RWPE2 (cell line): ENCODE measurements at regions not wholly inside any gene's neighbourhood (a gene's known extent, or its start where the extent isn't known, plus 50 kb on each side); places are given as distances from the start of the nearest gene placed in this dataset.
A peak's percentile ranks its signal among the peaks of the same experiment; 100 is the strongest.

Source experiments
- ATAC-seq: fragments of 200-7000 bp; cut with Tn5 transposase; 3 replicates; pipeline ENCODE4 v1.9.1; 2021; ENCODE audit warnings: low read depth
- DNase-seq: peaks from one replicate; pipeline ENCODE4 v3.0.0-alpha.2; 2020; ENCODE audit warnings: low spot score
- H3K27ac ChIP-seq: fragments of 450-650 bp; 2 replicates; pipeline ENCODE4 v1.5.1; 2017; ENCODE audit warnings: mild to moderate bottlenecking; ENCODE audit not compliant: poor library complexity, severe bottlenecking
- H3K27me3 ChIP-seq: fragments of 250-450 bp; sonication (Bioruptor Pico); 2 replicates; pipeline ENCODE4 v1.5.1; 2021; ENCODE audit warnings: mild to moderate bottlenecking, moderate library complexity; ENCODE audit not compliant: insufficient read depth, poor library complexity, severe bottlenecking
- H3K36me3 ChIP-seq: fragments of 250-450 bp; sonication (Bioruptor Pico); 2 replicates; pipeline ENCODE4 v1.5.1; 2020; ENCODE audit warnings: low read depth, mild to moderate bottlenecking, moderate library complexity
- H3K4me1 ChIP-seq: fragments of 250-450 bp; sonication (Bioruptor Pico); 2 replicates; pipeline ENCODE4 v1.5.1; 2021; ENCODE audit warnings: mild to moderate bottlenecking, moderate library complexity; ENCODE audit not compliant: insufficient read depth, poor library complexity, severe bottlenecking
- H3K4me3 ChIP-seq: fragments of 250-450 bp; sonication (Bioruptor Pico); 2 replicates; pipeline ENCODE4 v1.5.1; 2021; ENCODE audit warnings: mild to moderate bottlenecking, moderate library complexity; ENCODE audit not compliant: severe bottlenecking
- H3K9me3 ChIP-seq: fragments of 250-450 bp; sonication (Bioruptor Pico); 2 replicates; pipeline ENCODE4 v1.5.1; 2021; ENCODE audit warnings: mild to moderate bottlenecking, moderate library complexity; ENCODE audit not compliant: severe bottlenecking
- TF ChIP-seq, protein P1 (sequence below): fragments of 450-650 bp; IDR thresholded peaks from one replicate; pipeline ENCODE4 v1.5.1; 2017; ENCODE audit warnings: mild to moderate bottlenecking, moderate library complexity; ENCODE audit not compliant: poor library complexity, severe bottlenecking

DNA sequence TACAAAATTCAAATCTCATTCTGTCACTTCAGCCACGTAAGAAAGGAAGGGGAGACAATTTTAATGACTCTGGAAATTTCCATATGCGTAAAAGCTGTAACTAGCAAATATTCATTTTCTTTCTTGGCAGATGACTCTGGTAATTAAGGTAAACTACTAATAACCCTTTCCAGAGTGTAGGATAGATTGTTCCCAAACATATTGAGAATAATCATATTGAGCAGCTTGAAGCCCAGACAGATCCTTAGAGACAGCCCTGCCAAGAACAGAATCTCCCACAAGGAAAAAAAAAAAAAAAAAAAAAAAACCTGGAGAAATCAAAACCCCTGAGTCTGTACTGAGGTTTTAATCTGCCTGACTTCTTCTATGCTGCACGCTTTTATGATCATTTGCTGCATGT, 163.6 kb upstream of the TMPO start:
- TF ChIP-seq, protein P1, sequence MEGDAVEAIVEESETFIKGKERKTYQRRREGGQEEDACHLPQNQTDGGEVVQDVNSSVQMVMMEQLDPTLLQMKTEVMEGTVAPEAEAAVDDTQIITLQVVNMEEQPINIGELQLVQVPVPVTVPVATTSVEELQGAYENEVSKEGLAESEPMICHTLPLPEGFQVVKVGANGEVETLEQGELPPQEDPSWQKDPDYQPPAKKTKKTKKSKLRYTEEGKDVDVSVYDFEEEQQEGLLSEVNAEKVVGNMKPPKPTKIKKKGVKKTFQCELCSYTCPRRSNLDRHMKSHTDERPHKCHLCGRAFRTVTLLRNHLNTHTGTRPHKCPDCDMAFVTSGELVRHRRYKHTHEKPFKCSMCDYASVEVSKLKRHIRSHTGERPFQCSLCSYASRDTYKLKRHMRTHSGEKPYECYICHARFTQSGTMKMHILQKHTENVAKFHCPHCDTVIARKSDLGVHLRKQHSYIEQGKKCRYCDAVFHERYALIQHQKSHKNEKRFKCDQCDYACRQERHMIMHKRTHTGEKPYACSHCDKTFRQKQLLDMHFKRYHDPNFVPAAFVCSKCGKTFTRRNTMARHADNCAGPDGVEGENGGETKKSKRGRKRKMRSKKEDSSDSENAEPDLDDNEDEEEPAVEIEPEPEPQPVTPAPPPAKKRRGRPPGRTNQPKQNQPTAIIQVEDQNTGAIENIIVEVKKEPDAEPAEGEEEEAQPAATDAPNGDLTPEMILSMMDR = no peak
- ATAC-seq = no peak
- peak overlapping the region; percentile 85 for H3K27ac ChIP-seq

DNA sequence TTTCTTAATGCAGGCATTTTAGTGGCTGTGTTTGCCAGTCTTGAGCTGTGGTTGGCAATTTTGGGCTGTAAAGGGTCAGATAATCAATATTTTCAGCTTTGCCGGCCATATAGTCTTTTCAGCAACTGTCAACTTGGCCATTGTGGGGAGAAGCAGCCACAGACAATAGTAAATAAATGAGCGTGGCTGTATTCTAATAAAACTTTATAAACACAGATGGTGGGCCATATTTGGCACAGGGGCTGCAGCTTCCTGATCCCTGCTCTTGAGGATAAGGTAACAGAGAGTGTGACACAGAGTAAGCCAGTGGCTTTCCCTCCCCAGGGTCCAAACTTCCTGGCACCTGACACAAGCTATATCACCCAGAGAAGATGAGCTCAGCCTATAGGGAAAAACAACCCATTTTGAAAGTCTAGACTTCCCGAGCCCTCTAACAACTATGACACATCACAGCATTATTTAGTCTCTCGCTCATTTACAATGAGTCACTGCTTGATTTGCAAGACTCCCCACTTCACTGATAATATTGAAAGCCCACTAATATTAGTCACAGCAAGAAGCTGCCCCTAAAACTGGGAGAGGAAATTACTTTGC, 163.1 kb upstream of the TMPO start:
- H3K4me3 ChIP-seq = no peak overlapping the region
- peaks cover 21% of the 10 kb centered on the region for H3K4me1 ChIP-seq
- no peak for DNase-seq
- no peaks in the 10 kb centered on the region for H3K9me3 ChIP-seq
- peak; percentile 92 for ATAC-seq
- peak overlapping the region; percentile 85 for H3K27ac ChIP-seq
- TF ChIP-seq, protein P1 = no peak
- H3K36me3 ChIP-seq = no peaks in the 10 kb centered on the region
- H3K27me3 ChIP-seq = no peaks in the 10 kb centered on the region

More for the DNA sequence above, 163.6 kb upstream of the TMPO start:
- no peaks in the 10 kb centered on the region for H3K36me3 ChIP-seq
- H3K9me3 ChIP-seq = no peaks in the 10 kb centered on the region
- no peaks in the 10 kb centered on the region for H3K27me3 ChIP-seq
- no peak for DNase-seq
- no peak overlapping the region for H3K4me3 ChIP-seq
- H3K4me1 ChIP-seq = peaks cover 21% of the 10 kb centered on the region

DNA sequence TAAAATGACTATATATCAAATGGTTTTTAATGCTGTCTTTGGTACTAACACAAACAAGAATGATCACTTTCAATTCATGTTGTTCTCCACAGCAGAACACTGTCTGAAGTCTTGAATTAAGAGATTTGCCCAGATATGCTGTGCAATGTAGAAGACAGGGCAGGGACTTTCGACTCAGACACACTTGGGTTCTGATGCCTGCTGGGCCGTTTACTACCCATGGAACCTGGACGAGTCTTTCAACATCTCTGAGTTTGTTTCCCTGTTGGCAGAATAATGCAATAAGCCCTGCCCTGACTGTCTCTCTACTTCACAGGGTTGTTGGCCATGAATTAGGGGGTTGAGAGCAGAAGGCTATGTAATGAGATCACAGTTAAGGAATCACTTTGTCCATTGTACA, 162.6 kb upstream of the TMPO start:
- H3K9me3 ChIP-seq = no peaks in the 10 kb centered on the region
- H3K4me1 ChIP-seq = peaks cover 21% of the 10 kb centered on the region
- DNase-seq (no peak), ATAC-seq (peak; percentile 32; the same call in 2 of the 3 replicates)
- H3K27ac ChIP-seq = peak overlapping the region; percentile 85
- H3K27me3 ChIP-seq = no peaks in the 10 kb centered on the region
- TF ChIP-seq, protein P1 = no peak
- H3K36me3 ChIP-seq = no peaks in the 10 kb centered on the region
- H3K4me3 ChIP-seq = no peak overlapping the region

DNA sequence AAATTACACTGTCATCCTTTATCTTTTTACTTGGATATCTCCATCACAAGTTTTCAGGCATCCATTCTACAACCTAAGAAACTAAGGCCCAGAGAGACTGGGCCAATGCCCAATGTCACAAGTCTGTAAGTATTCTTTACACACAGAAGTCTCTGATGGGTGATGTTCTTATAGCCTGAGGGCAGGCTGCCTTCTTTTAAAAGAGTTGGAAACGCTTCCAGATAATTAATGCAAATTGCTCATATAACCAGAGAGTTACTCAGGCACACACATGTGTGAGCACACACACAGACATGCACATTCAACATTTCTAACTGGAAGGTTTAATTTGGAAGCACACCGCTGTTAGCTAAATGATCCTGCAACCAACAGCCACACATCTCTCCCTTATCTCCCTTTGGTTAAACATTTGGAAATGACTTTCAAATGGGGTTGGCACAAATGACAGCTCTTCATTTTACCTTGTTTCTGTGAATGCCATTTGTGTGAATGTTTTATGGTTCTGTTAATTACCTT, 160.8 kb upstream of the TMPO start:
- DNase-seq (no peak), ATAC-seq (no peak)
- TF ChIP-seq, protein P1 = no peak
- H3K4me3 ChIP-seq = no peak overlapping the region
- peaks cover 21% of the 10 kb centered on the region for H3K4me1 ChIP-seq
- H3K9me3 ChIP-seq = no peaks in the 10 kb centered on the region
- no peak overlapping the region for H3K27ac ChIP-seq
- no peaks in the 10 kb centered on the region for H3K27me3 ChIP-seq
- H3K36me3 ChIP-seq = no peaks in the 10 kb centered on the region

- DNase-seq (no peak), ATAC-seq (peak; percentile 87)
- Histone ChIP-seq H3K4me3 (no peak overlapping the region), H3K36me3 (no peaks in the 10 kb centered on the region), H3K4me1 (peaks cover 21% of the 10 kb centered on the region), H3K27ac (no peak overlapping the region), H3K9me3 (no peaks in the 10 kb centered on the region), H3K27me3 (no peaks in the 10 kb centered on the region)
- TF ChIP-seq, protein P1 = no peak
These were observed 160.1 kb upstream of the TMPO start for GRCh38 chr12:98355322-98355721.
